ENCODE measurements at regions not wholly inside any gene's neighbourhood (a gene's known extent, or its start where the extent isn't known, plus 50 kb on each side); places are given as distances from the start of the nearest gene placed in this dataset.

DNA sequence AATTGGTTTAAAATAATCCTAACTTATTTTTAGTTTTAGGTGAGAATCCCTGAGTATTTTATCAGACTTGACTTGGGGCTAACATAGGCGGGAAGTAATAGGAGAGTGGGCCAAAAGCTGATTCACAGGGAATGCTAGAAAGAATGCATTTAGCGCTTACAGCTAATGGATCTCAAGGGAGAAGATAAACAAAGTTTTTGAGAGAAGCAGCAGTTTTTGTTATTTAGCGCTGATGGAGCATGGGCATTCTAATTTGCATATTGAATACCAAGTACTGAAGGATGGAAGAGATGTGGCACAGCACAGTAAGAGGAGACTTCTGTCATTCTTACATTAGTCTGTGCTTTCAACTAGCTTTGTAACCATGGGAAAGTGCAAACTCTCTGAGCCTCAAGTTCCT, 436.0 kb upstream of the FBXO33 start:
- TF ChIP-seq, protein P1, sequence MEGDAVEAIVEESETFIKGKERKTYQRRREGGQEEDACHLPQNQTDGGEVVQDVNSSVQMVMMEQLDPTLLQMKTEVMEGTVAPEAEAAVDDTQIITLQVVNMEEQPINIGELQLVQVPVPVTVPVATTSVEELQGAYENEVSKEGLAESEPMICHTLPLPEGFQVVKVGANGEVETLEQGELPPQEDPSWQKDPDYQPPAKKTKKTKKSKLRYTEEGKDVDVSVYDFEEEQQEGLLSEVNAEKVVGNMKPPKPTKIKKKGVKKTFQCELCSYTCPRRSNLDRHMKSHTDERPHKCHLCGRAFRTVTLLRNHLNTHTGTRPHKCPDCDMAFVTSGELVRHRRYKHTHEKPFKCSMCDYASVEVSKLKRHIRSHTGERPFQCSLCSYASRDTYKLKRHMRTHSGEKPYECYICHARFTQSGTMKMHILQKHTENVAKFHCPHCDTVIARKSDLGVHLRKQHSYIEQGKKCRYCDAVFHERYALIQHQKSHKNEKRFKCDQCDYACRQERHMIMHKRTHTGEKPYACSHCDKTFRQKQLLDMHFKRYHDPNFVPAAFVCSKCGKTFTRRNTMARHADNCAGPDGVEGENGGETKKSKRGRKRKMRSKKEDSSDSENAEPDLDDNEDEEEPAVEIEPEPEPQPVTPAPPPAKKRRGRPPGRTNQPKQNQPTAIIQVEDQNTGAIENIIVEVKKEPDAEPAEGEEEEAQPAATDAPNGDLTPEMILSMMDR (IDR thresholded peaks at IDR 0.05 in 2 of 3, conservative IDR thresholded peaks at IDR 0.05 in 1 of 3; ENCODE audit: borderline replicate concordance in 1 of 3, insufficient read depth in 1 of 3, low read depth in 2 of 3, low read length in 2 of 3): no peak
- TF ChIP-seq, protein P2, sequence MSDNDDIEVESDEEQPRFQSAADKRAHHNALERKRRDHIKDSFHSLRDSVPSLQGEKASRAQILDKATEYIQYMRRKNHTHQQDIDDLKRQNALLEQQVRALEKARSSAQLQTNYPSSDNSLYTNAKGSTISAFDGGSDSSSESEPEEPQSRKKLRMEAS (IDR thresholded peaks at IDR 0.05): no peak
- TF ChIP-seq POLR2AphosphoS5 (IDR thresholded peaks at IDR 0.05; ENCODE audit: low read depth, low read length): no peak
- no peak for TF ChIP-seq EZH2phosphoT487 (IDR thresholded peaks at IDR 0.05; ENCODE audit: borderline replicate concordance)
- TF ChIP-seq ELF1 (IDR thresholded peaks at IDR 0.05; ENCODE audit: borderline replicate concordance, low read depth): no peak
